ENCODE measurements at regions not wholly inside any gene's neighbourhood (a gene's known extent, or its start where the extent isn't known, plus 50 kb on each side); places are given as distances from the start of the nearest gene placed in this dataset.

- H3K27ac Mint-ChIP-seq, result no peak overlapping the region
- no peak for DNase-seq
- H3K27me3 Mint-ChIP-seq (ENCODE audit: insufficient read depth), result peaks cover 14% of the 10 kb centered on the region
- H3K4me1 Mint-ChIP-seq (ENCODE audit: low read depth), result no peaks in the 10 kb centered on the region
- H3K9me3 Mint-ChIP-seq, result no peaks in the 10 kb centered on the region
- H3K36me3 Mint-ChIP-seq (ENCODE audit: low read depth), result no peaks in the 10 kb centered on the region
- no peak overlapping the region for H3K4me3 Mint-ChIP-seq
- TF ChIP-seq CTCF (IDR thresholded peaks at IDR 0.05), result no peak
Observed at GRCh38 chr21:38057626-38058025, 141.4 kb upstream of the KCNJ6 start.

- Mint-ChIP-seq H3K9me3 (no peaks in the 10 kb centered on the region), H3K36me3 (ENCODE audit: low read depth) (no peaks in the 10 kb centered on the region), H3K27me3 (ENCODE audit: insufficient read depth) (peaks cover 9% of the 10 kb centered on the region), H3K4me1 (ENCODE audit: low read depth) (no peaks in the 10 kb centered on the region), H3K27ac (no peak overlapping the region), H3K4me3 (no peak overlapping the region)
- DNase-seq, result no peak
- no peak for TF ChIP-seq CTCF (IDR thresholded peaks at IDR 0.05)
Observed at GRCh38 chr21:38060533-38060932, 144.3 kb upstream of the KCNJ6 start.

GRCh38 chr21:38067086-38067739 is 151.0 kb upstream of the KCNJ6 start:
- H3K36me3 Mint-ChIP-seq (ENCODE audit: low read depth), result no peaks in the 10 kb centered on the region
- no peak overlapping the region for H3K4me3 Mint-ChIP-seq
- peaks cover 13% of the 10 kb centered on the region for H3K27me3 Mint-ChIP-seq (ENCODE audit: insufficient read depth)
- no peak for TF ChIP-seq CTCF (IDR thresholded peaks at IDR 0.05)
- no peaks in the 10 kb centered on the region for H3K4me1 Mint-ChIP-seq (ENCODE audit: low read depth)
- no peaks in the 10 kb centered on the region for H3K9me3 Mint-ChIP-seq
- H3K27ac Mint-ChIP-seq, result no peak overlapping the region
- DNase-seq, result no peak

- no peak for DNase-seq
- Mint-ChIP-seq H3K36me3 (ENCODE audit: low read depth) (no peaks in the 10 kb centered on the region), H3K27me3 (ENCODE audit: insufficient read depth) (peaks cover 12% of the 10 kb centered on the region), H3K27ac (no peak overlapping the region), H3K9me3 (peaks cover 5% of the 10 kb centered on the region; the same call in 1 of the 2 replicates), H3K4me1 (ENCODE audit: low read depth) (no peaks in the 10 kb centered on the region), H3K4me3 (no peak overlapping the region)
- TF ChIP-seq CTCF (IDR thresholded peaks at IDR 0.05), result no peak
Observed at GRCh38 chr21:38072489-38072888, 156.2 kb upstream of the KCNJ6 start.

DNA sequence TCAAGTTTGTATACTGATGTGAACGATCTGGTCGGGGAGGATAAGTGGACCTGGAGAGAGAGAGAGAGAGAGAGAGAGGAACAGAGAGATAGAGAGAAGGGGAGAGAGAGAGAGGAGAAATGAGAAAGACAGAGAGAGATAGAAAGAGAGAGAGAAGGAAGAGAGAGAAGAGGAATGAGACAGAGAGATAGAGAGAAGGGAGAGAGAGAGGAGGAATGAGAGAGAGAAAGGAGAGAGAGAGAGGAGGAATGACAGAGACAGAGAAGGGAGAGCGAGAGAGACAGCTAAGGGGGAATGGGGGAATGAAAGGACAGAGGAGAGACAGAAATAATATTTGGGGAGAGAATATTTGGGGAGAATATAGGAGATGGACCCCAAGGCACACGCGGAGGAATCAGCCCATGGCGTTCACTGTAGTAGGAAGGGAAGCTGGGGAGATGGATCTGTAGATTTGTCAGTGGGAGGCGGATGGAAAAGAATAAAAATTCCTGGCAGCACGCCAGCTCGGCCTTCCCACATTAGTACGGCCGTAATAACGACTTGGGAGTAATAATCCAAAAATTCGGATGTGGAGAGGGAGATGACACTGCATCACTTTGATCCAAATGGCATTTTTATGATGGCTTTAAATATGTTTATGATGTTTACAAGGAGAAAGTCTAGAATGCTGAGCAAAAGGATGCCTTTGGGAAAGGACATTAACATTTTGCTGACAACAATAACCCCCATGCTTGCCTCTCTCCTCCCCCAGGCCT is 159.8 kb upstream of the KCNJ6 start:
- Mint-ChIP-seq H3K27ac (no peak overlapping the region), H3K36me3 (ENCODE audit: low read depth) (no peaks in the 10 kb centered on the region), H3K4me1 (ENCODE audit: low read depth) (no peaks in the 10 kb centered on the region), H3K4me3 (no peak overlapping the region), H3K9me3 (peaks cover 5% of the 10 kb centered on the region; the same call in 1 of the 2 replicates), H3K27me3 (ENCODE audit: insufficient read depth) (peaks cover 5% of the 10 kb centered on the region)
- TF ChIP-seq CTCF (IDR thresholded peaks at IDR 0.05), result no peak
- no peak for DNase-seq
